ENCODE measurements at regions not wholly inside any gene's neighbourhood (a gene's known extent, or its start where the extent isn't known, plus 50 kb on each side); places are given as distances from the start of the nearest gene placed in this dataset.

DNA sequence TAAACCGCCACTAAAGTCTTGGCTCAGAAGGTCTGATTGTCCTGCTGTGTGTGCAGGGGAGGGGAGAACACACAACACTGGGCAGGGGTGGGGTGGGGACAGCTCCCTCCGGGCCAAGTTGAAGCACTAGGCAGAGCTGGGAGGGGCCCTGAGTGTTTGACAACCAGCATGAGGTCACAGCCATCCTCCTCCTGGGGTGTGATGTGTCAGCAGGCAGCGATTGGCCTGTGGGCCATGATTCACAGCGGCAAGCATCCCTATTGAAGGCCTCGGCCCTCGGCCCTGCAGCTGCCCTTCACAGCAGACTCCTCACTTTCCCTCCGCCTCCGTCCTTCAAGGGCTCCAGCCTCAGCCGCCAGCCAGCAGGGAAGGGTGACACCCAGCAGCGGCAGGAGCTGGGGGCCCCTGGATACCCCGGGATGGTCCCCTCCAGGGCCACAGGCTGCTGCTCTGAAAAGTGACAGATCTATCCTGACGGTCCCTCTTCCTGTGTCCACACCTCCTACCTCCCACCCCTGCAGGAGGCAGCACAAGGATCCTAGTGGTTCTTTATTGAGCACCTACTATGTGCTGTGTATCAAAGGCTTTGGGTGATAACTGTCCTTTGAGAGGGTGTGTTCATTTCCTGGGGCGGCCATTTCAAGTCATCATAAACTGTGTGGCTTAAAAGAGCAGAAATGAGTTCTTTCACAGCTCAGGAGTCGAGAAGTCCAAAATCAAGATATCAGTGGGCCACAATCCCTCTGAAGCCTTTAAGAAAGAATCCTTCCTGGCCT is 66.0 kb upstream of the SLC25A33 start:
- Histone ChIP-seq H3K27ac (ENCODE audit: low read length) (peak overlapping the region; percentile 25; the same call in 1 of the 2 replicates), H3K4me1 (ENCODE audit: control insufficient read depth, insufficient read depth, low read length) (peaks cover 18% of the 10 kb centered on the region), H3K9me3 (ENCODE audit: control insufficient read depth, insufficient read depth, low read depth, low read length) (no peaks in the 10 kb centered on the region), H3K27me3 (ENCODE audit: control insufficient read depth, insufficient read depth, low read length) (no peaks in the 10 kb centered on the region), H3K4me3 (ENCODE audit: low read depth in 2 of 2, low read length in 2 of 2) (no peak overlapping the region), H3K36me3 (ENCODE audit: control insufficient read depth, insufficient read depth, low read length) (no peaks in the 10 kb centered on the region)
- TF ChIP-seq SIN3A (IDR thresholded peaks at IDR 0.05; ENCODE audit: borderline replicate concordance, insufficient read depth, low read depth, low read length): no peak
- TF ChIP-seq, protein P1, sequence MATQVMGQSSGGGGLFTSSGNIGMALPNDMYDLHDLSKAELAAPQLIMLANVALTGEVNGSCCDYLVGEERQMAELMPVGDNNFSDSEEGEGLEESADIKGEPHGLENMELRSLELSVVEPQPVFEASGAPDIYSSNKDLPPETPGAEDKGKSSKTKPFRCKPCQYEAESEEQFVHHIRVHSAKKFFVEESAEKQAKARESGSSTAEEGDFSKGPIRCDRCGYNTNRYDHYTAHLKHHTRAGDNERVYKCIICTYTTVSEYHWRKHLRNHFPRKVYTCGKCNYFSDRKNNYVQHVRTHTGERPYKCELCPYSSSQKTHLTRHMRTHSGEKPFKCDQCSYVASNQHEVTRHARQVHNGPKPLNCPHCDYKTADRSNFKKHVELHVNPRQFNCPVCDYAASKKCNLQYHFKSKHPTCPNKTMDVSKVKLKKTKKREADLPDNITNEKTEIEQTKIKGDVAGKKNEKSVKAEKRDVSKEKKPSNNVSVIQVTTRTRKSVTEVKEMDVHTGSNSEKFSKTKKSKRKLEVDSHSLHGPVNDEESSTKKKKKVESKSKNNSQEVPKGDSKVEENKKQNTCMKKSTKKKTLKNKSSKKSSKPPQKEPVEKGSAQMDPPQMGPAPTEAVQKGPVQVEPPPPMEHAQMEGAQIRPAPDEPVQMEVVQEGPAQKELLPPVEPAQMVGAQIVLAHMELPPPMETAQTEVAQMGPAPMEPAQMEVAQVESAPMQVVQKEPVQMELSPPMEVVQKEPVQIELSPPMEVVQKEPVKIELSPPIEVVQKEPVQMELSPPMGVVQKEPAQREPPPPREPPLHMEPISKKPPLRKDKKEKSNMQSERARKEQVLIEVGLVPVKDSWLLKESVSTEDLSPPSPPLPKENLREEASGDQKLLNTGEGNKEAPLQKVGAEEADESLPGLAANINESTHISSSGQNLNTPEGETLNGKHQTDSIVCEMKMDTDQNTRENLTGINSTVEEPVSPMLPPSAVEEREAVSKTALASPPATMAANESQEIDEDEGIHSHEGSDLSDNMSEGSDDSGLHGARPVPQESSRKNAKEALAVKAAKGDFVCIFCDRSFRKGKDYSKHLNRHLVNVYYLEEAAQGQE (IDR thresholded peaks at IDR 0.05; ENCODE audit: insufficient read depth in 1 of 2, low read depth in 2 of 2, low read length in 1 of 2): no peak
- no peak for TF ChIP-seq TCF7L2 (IDR thresholded peaks at IDR 0.05; ENCODE audit: low read depth, low read length)
- no peak for TF ChIP-seq POLR2AphosphoS5 (IDR thresholded peaks at IDR 0.05; ENCODE audit: low read depth, low read length)
- TF ChIP-seq, protein P2, sequence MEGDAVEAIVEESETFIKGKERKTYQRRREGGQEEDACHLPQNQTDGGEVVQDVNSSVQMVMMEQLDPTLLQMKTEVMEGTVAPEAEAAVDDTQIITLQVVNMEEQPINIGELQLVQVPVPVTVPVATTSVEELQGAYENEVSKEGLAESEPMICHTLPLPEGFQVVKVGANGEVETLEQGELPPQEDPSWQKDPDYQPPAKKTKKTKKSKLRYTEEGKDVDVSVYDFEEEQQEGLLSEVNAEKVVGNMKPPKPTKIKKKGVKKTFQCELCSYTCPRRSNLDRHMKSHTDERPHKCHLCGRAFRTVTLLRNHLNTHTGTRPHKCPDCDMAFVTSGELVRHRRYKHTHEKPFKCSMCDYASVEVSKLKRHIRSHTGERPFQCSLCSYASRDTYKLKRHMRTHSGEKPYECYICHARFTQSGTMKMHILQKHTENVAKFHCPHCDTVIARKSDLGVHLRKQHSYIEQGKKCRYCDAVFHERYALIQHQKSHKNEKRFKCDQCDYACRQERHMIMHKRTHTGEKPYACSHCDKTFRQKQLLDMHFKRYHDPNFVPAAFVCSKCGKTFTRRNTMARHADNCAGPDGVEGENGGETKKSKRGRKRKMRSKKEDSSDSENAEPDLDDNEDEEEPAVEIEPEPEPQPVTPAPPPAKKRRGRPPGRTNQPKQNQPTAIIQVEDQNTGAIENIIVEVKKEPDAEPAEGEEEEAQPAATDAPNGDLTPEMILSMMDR (IDR thresholded peaks at IDR 0.05): no peak
- POLR2A ChIA-PET: no interaction called here
- CTCF ChIA-PET: interaction anchor here (0.6 kb wide), 1 partner anchor 102 kb away, joined by 4 read pairs; no protein-coding TSS in a partner anchor
- DNase-seq (ENCODE audit: low read depth, low spot score) (no peak), ATAC-seq (peak; percentile 91)
- BruUV-seq (replicated peaks): no TSS peak
- in situ Hi-C loops (cut with HindIII; ENCODE audit: low pct_unique_long_range_greater_than_20kb, low sequenced_read_pairs) (no loop called here), intact Hi-C loops (cut with micrococcal nuclease; ENCODE audit: unreplicated experiment) (no loop called here)

DNA sequence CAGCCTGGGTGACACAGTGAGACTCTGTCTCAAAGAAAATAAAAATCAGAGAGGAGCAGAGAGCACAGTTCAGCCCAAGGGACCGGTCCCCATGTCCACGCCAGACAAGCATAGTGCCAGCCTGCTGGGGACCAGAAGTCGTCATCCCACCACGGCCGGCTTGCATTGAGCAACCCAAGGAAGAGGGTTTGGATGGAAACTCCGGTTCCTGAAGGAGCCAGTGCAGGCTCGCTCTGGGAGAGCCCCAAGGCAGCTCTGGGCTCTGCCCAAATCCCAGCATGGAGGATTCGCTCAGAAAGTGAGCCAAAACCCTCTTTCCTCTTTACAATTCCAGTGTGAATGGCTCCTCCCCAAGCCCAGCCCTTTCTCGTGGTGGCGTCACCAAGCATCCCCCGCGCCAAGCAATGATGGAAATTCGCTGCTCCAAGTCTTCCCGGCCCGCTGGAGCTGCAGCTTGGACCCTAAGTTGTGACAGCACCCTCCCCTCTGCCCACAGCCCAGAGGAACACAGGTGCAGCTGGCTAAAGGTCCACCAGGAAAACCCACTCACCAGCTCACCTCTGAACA is 64.1 kb upstream of the SLC25A33 start:
- POLR2A ChIA-PET: no interaction called here
- in situ Hi-C loops (cut with HindIII; ENCODE audit: low pct_unique_long_range_greater_than_20kb, low sequenced_read_pairs): no loop called here

More for the DNA sequence above, 64.1 kb upstream of the SLC25A33 start:
- Histone ChIP-seq H3K4me1 (ENCODE audit: control insufficient read depth, insufficient read depth, low read length) (peaks cover 16% of the 10 kb centered on the region), H3K4me3 (ENCODE audit: low read depth in 2 of 2, low read length in 2 of 2) (no peak overlapping the region), H3K27ac (ENCODE audit: low read length) (peak overlapping the region; percentile 73), H3K36me3 (ENCODE audit: control insufficient read depth, insufficient read depth, low read length) (no peaks in the 10 kb centered on the region), H3K9me3 (ENCODE audit: control insufficient read depth, insufficient read depth, low read depth, low read length) (no peaks in the 10 kb centered on the region), H3K27me3 (ENCODE audit: control insufficient read depth, insufficient read depth, low read length) (no peaks in the 10 kb centered on the region)
- no peak for DNase-seq (ENCODE audit: low read depth, low spot score)
- no TSS peak for BruUV-seq (replicated peaks)
- no peak for ATAC-seq
- intact Hi-C loops (cut with micrococcal nuclease; ENCODE audit: unreplicated experiment): no loop called here
- CTCF ChIA-PET: no interaction called here
- TF ChIP-seq SIN3A (IDR thresholded peaks at IDR 0.05; ENCODE audit: borderline replicate concordance, insufficient read depth, low read depth, low read length): no peak
- no peak for TF ChIP-seq POLR2AphosphoS5 (IDR thresholded peaks at IDR 0.05; ENCODE audit: low read depth, low read length)
- no peak for TF ChIP-seq TCF7L2 (IDR thresholded peaks at IDR 0.05; ENCODE audit: low read depth, low read length)
- TF ChIP-seq, protein P2 (IDR thresholded peaks at IDR 0.05): no peak
- TF ChIP-seq, protein P1 (IDR thresholded peaks at IDR 0.05; ENCODE audit: insufficient read depth in 1 of 2, low read depth in 2 of 2, low read length in 1 of 2): no peak
